ENCODE measurements at regions not wholly inside any gene's neighbourhood (a gene's known extent, or its start where the extent isn't known, plus 50 kb on each side); places are given as distances from the start of the nearest gene placed in this dataset.

DNA sequence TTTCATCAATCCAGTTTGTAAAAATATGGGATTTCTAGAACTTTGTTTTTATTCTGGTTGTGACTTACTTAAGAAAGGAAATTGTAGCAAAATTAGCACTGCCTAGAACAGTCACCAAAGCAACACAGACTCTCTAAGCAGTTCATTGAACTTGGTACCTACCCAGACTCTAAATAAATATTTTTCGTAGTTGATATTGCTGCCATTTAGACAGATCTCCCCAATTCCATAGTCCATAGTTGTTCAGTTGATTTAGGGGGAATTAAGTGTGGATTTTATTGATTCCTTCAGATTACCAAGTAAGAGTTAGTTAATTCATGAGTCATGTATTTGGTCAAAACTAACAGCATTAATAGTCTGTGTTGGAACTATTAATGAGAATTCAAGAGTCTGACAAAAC, 822.5 kb downstream of the DHX35 start:
- H3K4me3 ChIP-seq (ENCODE audit: insufficient read depth, low read length) = no peak overlapping the region
- H3K4me1 ChIP-seq (ENCODE audit: insufficient read depth, low read length) = no peaks in the 10 kb centered on the region
- H3K36me3 ChIP-seq (ENCODE audit: insufficient read depth, low read length) = no peaks in the 10 kb centered on the region
- TF ChIP-seq, protein P1, sequence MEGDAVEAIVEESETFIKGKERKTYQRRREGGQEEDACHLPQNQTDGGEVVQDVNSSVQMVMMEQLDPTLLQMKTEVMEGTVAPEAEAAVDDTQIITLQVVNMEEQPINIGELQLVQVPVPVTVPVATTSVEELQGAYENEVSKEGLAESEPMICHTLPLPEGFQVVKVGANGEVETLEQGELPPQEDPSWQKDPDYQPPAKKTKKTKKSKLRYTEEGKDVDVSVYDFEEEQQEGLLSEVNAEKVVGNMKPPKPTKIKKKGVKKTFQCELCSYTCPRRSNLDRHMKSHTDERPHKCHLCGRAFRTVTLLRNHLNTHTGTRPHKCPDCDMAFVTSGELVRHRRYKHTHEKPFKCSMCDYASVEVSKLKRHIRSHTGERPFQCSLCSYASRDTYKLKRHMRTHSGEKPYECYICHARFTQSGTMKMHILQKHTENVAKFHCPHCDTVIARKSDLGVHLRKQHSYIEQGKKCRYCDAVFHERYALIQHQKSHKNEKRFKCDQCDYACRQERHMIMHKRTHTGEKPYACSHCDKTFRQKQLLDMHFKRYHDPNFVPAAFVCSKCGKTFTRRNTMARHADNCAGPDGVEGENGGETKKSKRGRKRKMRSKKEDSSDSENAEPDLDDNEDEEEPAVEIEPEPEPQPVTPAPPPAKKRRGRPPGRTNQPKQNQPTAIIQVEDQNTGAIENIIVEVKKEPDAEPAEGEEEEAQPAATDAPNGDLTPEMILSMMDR (IDR thresholded peaks at IDR 0.05; ENCODE audit: extremely low read depth, low read depth, low read length) = no peak
- no peaks in the 10 kb centered on the region for H3K79me2 ChIP-seq (ENCODE audit: insufficient read depth, low read length)
- H3K4me2 ChIP-seq (ENCODE audit: insufficient read depth, low read length) = no peak overlapping the region
- DNase-seq (ENCODE audit: insufficient read length, low spot score, missing footprints) = no peak
- H2AFZ ChIP-seq (ENCODE audit: low read length) = no peak overlapping the region
- H3K27ac ChIP-seq (ENCODE audit: low read depth, low read length) = no peak overlapping the region
- no peaks in the 10 kb centered on the region for H3K9me3 ChIP-seq (ENCODE audit: low read depth, low read length)
- H4K20me1 ChIP-seq (ENCODE audit: insufficient read depth, low read length) = no peaks in the 10 kb centered on the region
- no peaks in the 10 kb centered on the region for H3K27me3 ChIP-seq (ENCODE audit: insufficient read depth, low read length)

DNA sequence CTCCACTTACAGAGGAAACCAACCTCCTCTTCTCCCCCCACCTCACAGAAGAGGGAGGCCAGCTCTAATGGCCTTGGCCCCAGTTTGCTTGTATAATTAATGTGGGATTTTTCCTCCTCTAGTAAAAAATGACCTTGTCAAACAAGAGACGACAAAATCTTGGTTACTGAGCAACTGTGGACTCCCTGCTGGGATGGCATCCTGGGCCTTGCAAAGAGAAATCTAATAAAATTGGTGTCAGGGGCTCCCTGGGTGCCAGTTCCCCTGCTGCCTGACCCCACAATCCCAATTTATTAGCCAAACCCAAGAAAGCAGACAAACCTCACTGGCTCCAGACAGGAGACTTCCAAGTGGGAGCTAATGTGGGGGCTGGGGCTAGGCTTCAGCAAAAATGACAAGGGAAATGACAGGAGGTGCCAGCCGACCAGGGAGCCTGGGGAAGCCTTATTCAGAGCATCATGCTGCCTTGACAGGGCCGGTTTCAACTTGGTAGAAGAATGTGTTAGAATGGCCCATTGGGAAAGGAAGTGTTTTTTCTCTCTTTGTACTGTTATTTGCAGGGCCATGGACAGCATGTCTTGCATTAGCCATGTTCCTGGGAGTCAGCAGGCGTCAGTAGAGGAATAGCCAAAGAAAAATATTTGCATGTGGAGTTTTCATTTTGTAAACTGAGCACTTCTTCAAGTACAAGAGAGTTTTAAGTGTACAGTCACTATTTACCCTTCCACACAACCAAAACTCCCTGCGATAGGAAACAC, 816.9 kb downstream of the DHX35 start:
- H3K4me3 ChIP-seq (ENCODE audit: insufficient read depth, low read length) = no peak overlapping the region
- no peaks in the 10 kb centered on the region for H3K36me3 ChIP-seq (ENCODE audit: insufficient read depth, low read length)
- no peak overlapping the region for H3K27ac ChIP-seq (ENCODE audit: low read depth, low read length)
- H3K27me3 ChIP-seq (ENCODE audit: insufficient read depth, low read length) = peaks cover 3% of the 10 kb centered on the region
- H3K4me2 ChIP-seq (ENCODE audit: insufficient read depth, low read length) = no peak overlapping the region
- H4K20me1 ChIP-seq (ENCODE audit: insufficient read depth, low read length) = no peaks in the 10 kb centered on the region
- no peak for DNase-seq (ENCODE audit: insufficient read length, low spot score, missing footprints)
- no peaks in the 10 kb centered on the region for H3K79me2 ChIP-seq (ENCODE audit: insufficient read depth, low read length)
- no peaks in the 10 kb centered on the region for H3K9me3 ChIP-seq (ENCODE audit: low read depth, low read length)
- no peak overlapping the region for H2AFZ ChIP-seq (ENCODE audit: low read length)
- H3K4me1 ChIP-seq (ENCODE audit: insufficient read depth, low read length) = peaks cover 7% of the 10 kb centered on the region
- TF ChIP-seq, protein P1 (IDR thresholded peaks at IDR 0.05; ENCODE audit: extremely low read depth, low read depth, low read length) = peak; percentile 40

DNA sequence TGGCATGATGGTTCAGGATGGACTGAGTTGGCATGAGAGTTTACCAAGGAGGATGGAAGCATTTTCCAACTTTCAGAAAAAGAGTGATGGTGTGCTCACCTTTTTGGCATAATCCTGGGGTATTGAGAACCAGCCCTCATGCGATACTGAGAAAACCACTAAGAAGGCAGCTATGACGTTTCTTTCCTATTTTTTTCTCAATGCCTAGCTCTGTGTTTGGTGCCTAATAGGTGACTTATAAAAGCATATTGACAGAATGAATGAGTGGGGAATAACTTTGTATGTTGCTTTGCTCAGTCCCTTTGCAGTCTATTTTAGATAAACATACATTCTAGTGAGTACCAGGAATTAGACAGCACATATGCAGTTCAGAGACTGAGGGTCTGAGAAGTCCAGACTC, 816.3 kb downstream of the DHX35 start:
- H3K9me3 ChIP-seq (ENCODE audit: low read depth, low read length) = no peaks in the 10 kb centered on the region
- peaks cover 3% of the 10 kb centered on the region for H3K27me3 ChIP-seq (ENCODE audit: insufficient read depth, low read length)
- H3K4me1 ChIP-seq (ENCODE audit: insufficient read depth, low read length) = peaks cover 7% of the 10 kb centered on the region
- H3K27ac ChIP-seq (ENCODE audit: low read depth, low read length) = no peak overlapping the region
- DNase-seq (ENCODE audit: insufficient read length, low spot score, missing footprints) = no peak
- no peak overlapping the region for H2AFZ ChIP-seq (ENCODE audit: low read length)
- no peaks in the 10 kb centered on the region for H3K36me3 ChIP-seq (ENCODE audit: insufficient read depth, low read length)
- H3K4me3 ChIP-seq (ENCODE audit: insufficient read depth, low read length) = no peak overlapping the region
- no peaks in the 10 kb centered on the region for H3K79me2 ChIP-seq (ENCODE audit: insufficient read depth, low read length)
- TF ChIP-seq, protein P1 (IDR thresholded peaks at IDR 0.05; ENCODE audit: extremely low read depth, low read depth, low read length) = no peak
- H4K20me1 ChIP-seq (ENCODE audit: insufficient read depth, low read length) = no peaks in the 10 kb centered on the region
- no peak overlapping the region for H3K4me2 ChIP-seq (ENCODE audit: insufficient read depth, low read length)

DNA sequence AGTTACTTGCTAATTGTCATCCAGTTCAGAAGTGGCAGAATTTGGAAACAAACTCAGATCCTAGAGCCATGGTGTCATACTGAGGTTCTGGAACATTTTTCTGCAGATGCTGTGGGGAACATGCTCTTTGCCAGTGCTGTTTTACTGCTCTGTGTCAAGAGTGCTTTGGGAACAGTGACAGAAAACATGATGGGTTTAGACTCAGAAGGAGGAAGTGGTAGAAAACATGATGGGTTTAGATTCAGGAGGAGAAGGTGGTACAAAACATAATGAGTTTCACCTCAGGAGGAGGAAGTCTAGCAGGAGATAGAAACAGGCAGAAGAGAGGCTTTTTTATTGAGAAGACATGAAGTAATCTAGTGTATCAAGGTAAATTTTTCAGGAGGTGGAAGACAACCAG, 815.5 kb downstream of the DHX35 start:
- Histone ChIP-seq H3K36me3 (ENCODE audit: insufficient read depth, low read length) (no peaks in the 10 kb centered on the region), H3K27me3 (ENCODE audit: insufficient read depth, low read length) (peaks cover 3% of the 10 kb centered on the region), H3K9me3 (ENCODE audit: low read depth, low read length) (no peaks in the 10 kb centered on the region), H3K4me3 (ENCODE audit: insufficient read depth, low read length) (no peak overlapping the region), H3K27ac (ENCODE audit: low read depth, low read length) (no peak overlapping the region), H4K20me1 (ENCODE audit: insufficient read depth, low read length) (no peaks in the 10 kb centered on the region), H3K4me2 (ENCODE audit: insufficient read depth, low read length) (no peak overlapping the region), H2AFZ (ENCODE audit: low read length) (no peak overlapping the region), H3K79me2 (ENCODE audit: insufficient read depth, low read length) (no peaks in the 10 kb centered on the region), H3K4me1 (ENCODE audit: insufficient read depth, low read length) (peaks cover 7% of the 10 kb centered on the region)
- no peak for DNase-seq (ENCODE audit: insufficient read length, low spot score, missing footprints)
- TF ChIP-seq, protein P1 (IDR thresholded peaks at IDR 0.05; ENCODE audit: extremely low read depth, low read depth, low read length) = no peak
